HCT116 (cell line): ENCODE measurements at regions not wholly inside any gene's neighbourhood (a gene's known extent, or its start where the extent isn't known, plus 50 kb on each side); places are given as distances from the start of the nearest gene placed in this dataset.

Experiments used
- ATAC-seq: fragments of 200-7000 bp; cut with Tn5 transposase; 2 replicates; pipeline ENCODE4 v1.9.1; 2020; ENCODE audit warnings: mild to moderate bottlenecking, moderate library complexity
- BruUV-seq: library from RNA; stranded (reverse); fragments of 400-500 nt; replicated peaks from 2 replicates; lab custom pipeline; 2021; lab: Mats Ljungman, UMichigan
- CTCF ChIA-PET: fragments of 300-600 bp; sonication (Branson Sonifier 250); formaldehyde crosslinking; loops from one replicate; lab custom pipeline; 2021; ENCODE audit warnings: antibody characterized with exemption; lab: Charles Lee
- POLR2A ChIA-PET: fragments of 300-600, 350-600 bp; sonication (Branson Sonifier 250); formaldehyde crosslinking; loops from one replicate; lab custom pipeline; 2021; ENCODE audit warnings: antibody characterized with exemption; lab: Charles Lee
- RAD21 ChIA-PET, 2 experiments: fragments of 300-600 bp; sonication (Branson Sonifier 250); formaldehyde crosslinking; loops; one replicate each; lab custom pipeline; 2023; ENCODE audit warnings: low total read pairs in 2 of 2; ENCODE audit not compliant: uncharacterized antibody in 2 of 2, unreplicated experiment in 2 of 2, low non-redundant PET in 1 of 2; lab: Charles Lee
- DNase-seq: peaks from one replicate; pipeline ENCODE4 v3.0.0-alpha.2; 2010; ENCODE audit warnings: low read depth, low spot score
- H2AFZ ChIP-seq: fragments of 200-600 bp; shearing (Covaris generic), sonication (generic); 2 replicates; pipeline ENCODE4 v1.6.1; 2017; ENCODE audit warnings: low read depth, mixed run types, mixed read lengths, antibody characterized with exemption, low read length; ENCODE audit not compliant: poor library complexity, severe bottlenecking
- H3K27ac ChIP-seq: 2 replicates; pipeline ENCODE4 v1.5.1; 2012; ENCODE audit warnings: low read depth, low read length
- H3K27me3 ChIP-seq: fragments of 200-600 bp; sonication (generic); 2 replicates; pipeline ENCODE4 v1.6.1; 2016; ENCODE audit warnings: mixed run types, low read length, mixed read lengths; ENCODE audit not compliant: insufficient read depth
- H3K36me3 ChIP-seq, 2 experiments: fragments of 200-500 bp in 1 of 2; fragments of 200-600 bp in 1 of 2; sonication (Bioruptor generic) in 1 of 2; sonication (generic) in 1 of 2; 2 replicates each; pipeline versions ENCODE4 v1.5.1 to v1.6.1; 2014 to 2016; ENCODE audit warnings: low read length in 2 of 2, inconsistent platforms in 1 of 2, mixed read lengths in 1 of 2, mixed run types in 1 of 2; ENCODE audit not compliant: insufficient read depth in 2 of 2, control insufficient read depth in 1 of 2
- H3K4me1 ChIP-seq, 2 experiments: fragments of 200-600 bp in 1 of 2; sonication (generic) in 1 of 2; 2 replicates each; pipeline versions ENCODE4 v1.5.1 to v1.6.1; 2012 to 2017; ENCODE audit warnings: low read length in 2 of 2, inconsistent platforms in 1 of 2, mild to moderate bottlenecking in 1 of 2, mixed read lengths in 1 of 2, mixed run types in 1 of 2, moderate library complexity in 1 of 2; ENCODE audit not compliant: insufficient read depth in 2 of 2, control insufficient read depth in 1 of 2
- H3K4me2 ChIP-seq: fragments of 200-600 bp; sonication (generic); 2 replicates; pipeline ENCODE4 v1.6.1; 2017; ENCODE audit warnings: mixed run types, low read length, mixed read lengths
- H3K4me3 ChIP-seq, 2 experiments: fragments of 200-600 bp in 1 of 2; sonication (generic) in 1 of 2; replicated peaks in 1 of 2; 2 replicates each; pipeline ENCODE4 v1.5.1; 2011 to 2016; ENCODE audit warnings: low read length in 2 of 2, control low read depth in 1 of 2, low read depth in 1 of 2, mild to moderate bottlenecking in 1 of 2, mixed read lengths in 1 of 2, mixed run types in 1 of 2
- H3K79me2 ChIP-seq: fragments of 200-600 bp; sonication (generic); 2 replicates; pipeline ENCODE4 v1.6.1; 2017; ENCODE audit warnings: mild to moderate bottlenecking, mixed run types, low read length, moderate library complexity, mixed read lengths; ENCODE audit not compliant: insufficient read depth
- H3K9ac ChIP-seq: fragments of 200-600 bp; sonication (generic); 2 replicates; pipeline ENCODE4 v1.6.1; 2016; ENCODE audit warnings: low read length, mixed read lengths
- H3K9me2 ChIP-seq: fragments of 200-600 bp; sonication (generic), shearing (Covaris generic); 2 replicates; pipeline ENCODE4 v1.6.1; 2017; ENCODE audit warnings: mixed run types, mild to moderate bottlenecking, moderate library complexity; ENCODE audit not compliant: insufficient read depth
- H3K9me3 ChIP-seq, 2 experiments: fragments of 200-500 bp in 1 of 2; fragments of 200-600 bp in 1 of 2; sonication (Bioruptor generic) in 1 of 2; sonication (generic) in 1 of 2; 2 replicates each; pipeline ENCODE4 v1.6.1; 2014 to 2017; ENCODE audit warnings: low read length in 2 of 2, mixed read lengths in 2 of 2, inconsistent platforms in 1 of 2, low read depth in 1 of 2, mild to moderate bottlenecking in 1 of 2, mixed run types in 1 of 2, moderate library complexity in 1 of 2; ENCODE audit not compliant: control insufficient read depth in 1 of 2, insufficient read depth in 1 of 2
- H4K20me1 ChIP-seq: fragments of 200-600 bp; sonication (generic), shearing (Covaris generic); 2 replicates; pipeline ENCODE4 v1.6.1; 2017; ENCODE audit warnings: mixed run types, mild to moderate bottlenecking, moderate library complexity; ENCODE audit not compliant: insufficient read depth
- CBX3 ChIP-seq: IDR thresholded peaks from 2 replicates; pipeline ENCODE4 v1.6.1; 2012; ENCODE audit warnings: low read depth
- CEBPB ChIP-seq: IDR thresholded peaks from 2 replicates; pipeline ENCODE4 v1.6.1; 2012; ENCODE audit warnings: low read depth
- EGR1 ChIP-seq: IDR thresholded peaks from 2 replicates; pipeline ENCODE4 v1.6.1; 2012; ENCODE audit warnings: low read depth
- EZH2 ChIP-seq: fragments of 200-600 bp; sonication (generic); IDR thresholded peaks from 2 replicates; pipeline ENCODE4 v1.6.1; 2017; ENCODE audit warnings: antibody characterized with exemption, mixed run types
- JUND ChIP-seq: IDR thresholded peaks from 2 replicates; pipeline ENCODE4 v1.6.1; 2012
- POLR2A ChIP-seq: IDR thresholded peaks from 2 replicates; pipeline ENCODE4 v1.7.0; 2011; ENCODE audit warnings: borderline replicate concordance; ENCODE audit not compliant: insufficient read depth, insufficient read length; ENCODE audit errors: extremely low read depth
- POLR2AphosphoS5 ChIP-seq: IDR thresholded peaks from 2 replicates; pipeline ENCODE4 v1.6.1; 2011; ENCODE audit warnings: mild to moderate bottlenecking, low read depth, low read length, moderate library complexity
- SIN3A ChIP-seq: IDR thresholded peaks from 2 replicates; pipeline ENCODE4 v1.6.1; 2012; ENCODE audit warnings: low read depth
- SRF ChIP-seq: IDR thresholded peaks from 2 replicates; pipeline ENCODE4 v1.6.1; 2012; ENCODE audit warnings: low read depth
- TCF7L2 ChIP-seq: IDR thresholded peaks from 2 replicates; pipeline ENCODE4 v1.7.0; 2011; ENCODE audit warnings: borderline replicate concordance, inconsistent platforms; ENCODE audit not compliant: insufficient read depth, insufficient read length; ENCODE audit errors: extremely low read depth
- ZFX ChIP-seq: fragments of 450-650 bp; IDR thresholded peaks from 2 replicates; pipeline ENCODE4 v1.6.1; 2017
- ZNF274 ChIP-seq: fragments of 200-500 bp; sonication (Bioruptor generic); IDR thresholded peaks from 2 replicates; pipeline ENCODE4 v1.6.1; 2014; ENCODE audit warnings: mild to moderate bottlenecking, low read depth, low read length, inconsistent platforms
- intact Hi-C: fragments of 100-400 bp; cut with micrococcal nuclease; formaldehyde crosslinking; loops from 2 replicates; pipeline ENCODE4 v1.10.0; 2022
- TF ChIP-seq, protein P1 (sequence below): IDR thresholded peaks from 2 replicates; pipeline ENCODE4 v1.6.1; 2012
- TF ChIP-seq, protein P2 (sequence below): IDR thresholded peaks from 2 replicates; pipeline ENCODE4 v1.6.1; 2012

DNA sequence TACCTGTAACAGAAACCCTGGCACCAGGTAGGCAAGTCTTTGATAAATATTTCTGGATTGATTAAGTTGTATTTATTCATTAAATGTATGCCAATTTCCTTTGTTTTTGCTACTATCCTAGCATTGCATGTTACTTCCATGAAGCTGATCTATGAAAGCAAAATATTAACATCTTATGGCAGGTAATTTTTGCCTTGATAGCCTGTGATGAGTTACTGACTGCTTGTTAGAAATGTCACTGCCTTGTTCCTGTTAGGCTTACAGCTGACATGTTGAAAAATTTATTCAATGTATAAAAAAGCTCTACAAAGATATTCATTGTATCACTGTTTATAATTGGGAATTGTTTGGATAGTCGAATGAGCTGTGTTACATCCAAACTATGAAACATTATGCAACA, 830.1 kb downstream of the TUSC7 start:
- H3K27me3 ChIP-seq, result no peaks in the 10 kb centered on the region
- H3K27ac ChIP-seq, result no peak overlapping the region
- no peaks in the 10 kb centered on the region for H3K4me1 ChIP-seq
- ATAC-seq, result no peak
- no peak overlapping the region for H3K9ac ChIP-seq
- TF ChIP-seq CEBPB, result no peak
- TF ChIP-seq POLR2AphosphoS5, result no peak
- TF ChIP-seq, protein P1, sequence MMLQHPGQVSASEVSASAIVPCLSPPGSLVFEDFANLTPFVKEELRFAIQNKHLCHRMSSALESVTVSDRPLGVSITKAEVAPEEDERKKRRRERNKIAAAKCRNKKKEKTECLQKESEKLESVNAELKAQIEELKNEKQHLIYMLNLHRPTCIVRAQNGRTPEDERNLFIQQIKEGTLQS, result no peak
- TF ChIP-seq, all 23 proteins: peak for 0
- Histone ChIP-seq H3K79me2 (no peaks in the 10 kb centered on the region), H3K36me3 (no peaks in the 10 kb centered on the region), H3K9me3 (no peaks in the 10 kb centered on the region; a peak in 1 of 4 replicates), H3K4me2 (no peak overlapping the region), H3K9me2 (no peaks in the 10 kb centered on the region), H2AFZ (no peak overlapping the region), H4K20me1 (no peaks in the 10 kb centered on the region), H3K4me3 (no peak overlapping the region)
- POLR2A ChIA-PET, result no interaction called here
- DNase-seq, result no peak
- BruUV-seq, result no TSS peak
- RAD21 ChIA-PET, result no interaction called here
- intact Hi-C loops, result no loop called here
- CTCF ChIA-PET, result no interaction called here

DNA sequence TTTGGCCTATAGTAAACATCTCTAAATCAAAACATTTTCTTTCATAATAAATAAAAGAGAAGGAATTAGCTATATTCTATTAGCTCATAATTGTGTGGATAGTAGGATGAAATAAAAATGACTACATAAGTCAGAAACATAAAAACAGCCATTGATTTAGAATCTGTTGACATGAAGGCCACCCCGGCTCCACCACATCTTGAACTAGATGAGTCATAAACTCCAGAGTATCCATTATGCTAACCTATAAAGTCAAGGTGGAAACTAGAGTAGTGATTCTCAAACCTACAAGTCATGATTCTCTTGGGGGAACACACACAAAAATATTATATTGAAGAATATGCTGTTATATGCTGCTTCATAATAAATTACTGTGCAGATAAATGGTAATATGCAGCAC, 831.0 kb downstream of the TUSC7 start:
- no peak for DNase-seq
- H3K79me2 ChIP-seq, result no peaks in the 10 kb centered on the region
- no peak overlapping the region for H3K4me2 ChIP-seq
- H2AFZ ChIP-seq, result no peak overlapping the region
- H3K9me2 ChIP-seq, result no peaks in the 10 kb centered on the region
- no peaks in the 10 kb centered on the region for H3K4me1 ChIP-seq
- no peak for ATAC-seq
- TF ChIP-seq ZFX, result no peak
- no peak for TF ChIP-seq POLR2A
- no peak for TF ChIP-seq CBX3
- no peak for TF ChIP-seq EZH2
- TF ChIP-seq JUND, result no peak
- TF ChIP-seq SIN3A, result no peak
- no peak for TF ChIP-seq SRF
- TF ChIP-seq, protein P2, sequence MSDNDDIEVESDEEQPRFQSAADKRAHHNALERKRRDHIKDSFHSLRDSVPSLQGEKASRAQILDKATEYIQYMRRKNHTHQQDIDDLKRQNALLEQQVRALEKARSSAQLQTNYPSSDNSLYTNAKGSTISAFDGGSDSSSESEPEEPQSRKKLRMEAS, result no peak
- no peak for TF ChIP-seq ZNF274
- TF ChIP-seq TCF7L2, result no peak
- no peak for TF ChIP-seq EGR1
- no peak overlapping the region for H3K9ac ChIP-seq
- no peak overlapping the region for H3K4me3 ChIP-seq
- ChIA-PET CTCF (no interaction called here), POLR2A (no interaction called here), RAD21 (no interaction called here)
- BruUV-seq, result no TSS peak
- H4K20me1 ChIP-seq, result no peaks in the 10 kb centered on the region
- H3K27me3 ChIP-seq, result no peaks in the 10 kb centered on the region
- H3K36me3 ChIP-seq, result no peaks in the 10 kb centered on the region
- intact Hi-C loops, result no loop called here
- H3K9me3 ChIP-seq, result no peaks in the 10 kb centered on the region; a peak in 1 of 4 replicates
- H3K27ac ChIP-seq, result no peak overlapping the region
